Heart left ventricle (tissue), 16 donors: ENCODE measurements at regions not wholly inside any gene's neighbourhood (a gene's known extent, or its start where the extent isn't known, plus 50 kb on each side); places are given as distances from the start of the nearest gene placed in this dataset.

Source experiments
- ATAC-seq, 4 donors: fragments of 200-7000 bp; cut with Tn5 transposase; one replicate each; pipeline ENCODE4 v1.9.1; 2020 to 2022; ENCODE audit warnings: moderate library complexity in 4 of 4, mild to moderate bottlenecking in 3 of 4, moderate number of reproducible peaks in 1 of 4
- DNase-seq, 5 donors: peaks; one replicate each; pipeline ENCODE4 v3.0.0-alpha.2; 2020
- H3K27ac ChIP-seq, 12 donors: fragments of 200-600 bp; sonication (generic) in 4 of 12; one replicate each; pipeline versions ENCODE4 v1.5.0 to v1.8.0; 2016 to 2022; ENCODE audit warnings: mild to moderate bottlenecking in 2 of 12
- H3K27me3 ChIP-seq, 9 donors: fragments of 200-600 bp; sonication (generic) in 2 of 9; one replicate each; pipeline versions ENCODE4 v1.5.1 to v1.8.0; 2016 to 2022; ENCODE audit warnings: mild to moderate bottlenecking in 3 of 9
- H3K36me3 ChIP-seq, 9 donors: fragments of 200-600 bp; sonication (generic) in 2 of 9; one replicate each; pipeline versions ENCODE4 v1.5.0 to v1.8.0; 2018 to 2022; ENCODE audit warnings: mild to moderate bottlenecking in 2 of 9
- H3K4me1 ChIP-seq, 12 donors: fragments of 200-600 bp; sonication (generic) in 4 of 12; one replicate each; pipeline versions ENCODE4 v1.5.0 to v1.8.0; 2016 to 2022; ENCODE audit warnings: mild to moderate bottlenecking in 3 of 12
- H3K4me3 ChIP-seq, 12 donors: fragments of 200-600 bp; sonication (generic) in 4 of 12; one replicate each; pipeline versions ENCODE4 v1.5.0 to v1.8.0; 2017 to 2022; ENCODE audit warnings: mild to moderate bottlenecking in 9 of 12, moderate library complexity in 4 of 12
- H3K9me3 ChIP-seq, 12 donors: fragments of 200-600 bp; sonication (generic) in 4 of 12; one replicate each; pipeline versions ENCODE4 v1.5.0 to v1.8.0; 2016 to 2022; ENCODE audit warnings: mild to moderate bottlenecking in 1 of 12
- CTCF ChIP-seq, 12 donors: fragments of 200-600 bp; sonication (generic) in 4 of 12; IDR thresholded peaks; one replicate each; pipeline versions ENCODE4 v1.5.0 to v1.8.0; 2018 to 2022; ENCODE audit warnings: antibody characterized with exemption in 12 of 12, mild to moderate bottlenecking in 5 of 12
- POLR2A ChIP-seq, 2 donors: fragments of 450-650 bp; IDR thresholded peaks; one replicate each; pipeline ENCODE4 v1.6.1; 2017; ENCODE audit warnings: antibody characterized with exemption in 2 of 2, mild to moderate bottlenecking in 2 of 2, moderate library complexity in 2 of 2
- WGBS, 4 donors: extraction: QIAGEN DNeasy Blood & Tissue Kit in 2 of 4; methylation state at CpG; one replicate each; pipeline versions ENCODE4 v1.1.5 to v1.1.7; 2013 to 2018; 5-methylcytosine and 5-hydroxymethylcytosine counted together
- intact Hi-C, 10 donors: fragments of 100-400 bp; cut with DNase I; formaldehyde crosslinking; loops; one replicate each; pipeline versions ENCODE4 v1.11.1 to v1.14.2; 2022
- donor health status: ischemic (EF 13 %, LVEDD 7.1; RV severe dilation, severe dysfunction).
- donor health status: healthy with polysubstance abuse.
- donor health status: DM: no; HTN: yes; CAD: no.
- donor health status: DM: no; HTN: no; CAD: no.
- donor health status: ischemic (EF 25% LVEDD 6.9; RV normal size, moderate dysfunction).
- donor health status: ischemic (EF 25% LVEDD 5.7; RV mildly dilated, moderate dysfunction).
- donor health status: healthy.
- donor health status: DM: yes; HTN: yes; CAD: no.
- donor health status: ischemic (EF 35%, LVEDD 5.7; RV mildly dilated, moderate dysfunction).
- donor health status: nonischemic (EF 11% LVEDD 7.7; RV severe dilation, severe dysfunction).
- donor health status: DM: yes; HTN: yes; CAD: no.
- donor health status: PGD.
- donor health status: ischemic (EF 29% LVEDD 5.4; RV normal size, mild dysfunction).
- donor health status: nonischemic (EF 23%, LVEDD 6.1; RV moderate dilation, normal function).

DNA sequence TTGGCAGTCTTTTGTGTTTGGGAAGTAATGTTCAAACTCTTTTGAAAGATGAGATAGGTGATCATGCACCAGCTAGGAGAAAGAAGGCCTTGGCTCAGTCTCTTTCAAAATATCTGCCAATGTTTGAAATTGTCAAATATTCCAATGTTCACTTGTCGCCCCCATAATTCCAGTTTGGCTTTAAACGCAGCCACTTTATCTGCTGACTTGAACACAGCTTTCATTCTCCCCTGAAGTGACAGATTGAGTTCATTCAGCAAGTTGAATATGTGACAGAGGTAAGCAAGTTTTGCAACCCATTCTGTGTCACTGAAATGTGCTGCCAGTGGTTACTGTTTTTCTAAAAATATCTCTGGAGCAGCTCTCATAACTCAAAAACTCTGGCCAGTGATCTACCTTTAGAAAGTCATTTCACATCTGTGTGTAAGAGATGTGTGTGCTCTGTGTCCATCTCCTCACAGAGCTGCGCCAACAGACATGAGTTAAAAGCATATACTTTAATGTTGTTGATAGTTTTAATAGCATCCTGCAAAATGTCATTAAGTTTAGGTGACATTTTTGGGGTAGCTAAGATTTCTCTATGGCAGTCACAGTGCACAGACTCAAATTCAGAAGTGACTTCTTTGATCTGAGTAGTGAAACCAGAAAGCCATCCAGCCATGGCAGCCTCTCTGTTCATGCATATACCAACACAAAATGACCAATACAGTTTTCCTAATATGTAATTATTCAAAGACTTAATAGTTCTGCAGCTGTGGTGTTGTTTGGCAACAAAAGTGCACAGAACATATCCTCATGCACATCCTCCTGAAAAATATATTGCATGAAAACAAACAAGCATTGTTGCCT is 614.3 kb upstream of the MIS18BP1 start:
- ATAC-seq (no peak), DNase-seq (no peak)
- no peaks in the 10 kb centered on the region for H3K27me3 ChIP-seq
- H3K27ac ChIP-seq = no peak overlapping the region
- TF ChIP-seq POLR2A (IDR thresholded peaks at IDR 0.05) (no peak), CTCF (IDR thresholded peaks at IDR 0.05) (no peak)
- no peaks in the 10 kb centered on the region for H3K36me3 ChIP-seq
- H3K4me1 ChIP-seq = no peaks in the 10 kb centered on the region
- intact Hi-C loops = no loop called here
- peaks cover 0 to 7% (median 0%) of the 10 kb centered on the region in 12 donors for H3K9me3 ChIP-seq
- H3K4me3 ChIP-seq = no peak overlapping the region
- 54 to 79% (median 76%) methylated on average over 3 of the region's 3 CpGs for WGBS, 4 donors

DNA sequence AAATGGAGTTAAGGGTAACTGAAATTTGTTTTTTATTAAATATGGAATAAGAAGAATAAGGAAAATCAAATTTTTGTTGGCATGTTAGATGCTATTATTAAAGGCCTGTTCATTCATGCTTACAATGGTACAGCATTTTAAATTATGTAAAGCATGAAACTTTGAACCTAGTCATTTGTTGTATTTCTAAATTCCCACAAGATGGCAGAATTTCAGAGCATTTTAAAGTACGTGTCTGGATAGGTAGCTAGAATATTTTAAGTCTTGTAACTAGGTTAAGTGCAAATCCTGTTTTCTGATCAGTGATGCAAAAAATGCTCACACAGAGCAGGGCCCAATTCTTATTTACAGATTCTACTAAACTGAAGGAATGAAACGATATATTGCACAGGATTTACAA is 585.6 kb upstream of the MIS18BP1 start:
- no peaks in the 10 kb centered on the region for H3K4me1 ChIP-seq
- TF ChIP-seq POLR2A (IDR thresholded peaks at IDR 0.05) (no peak), CTCF (IDR thresholded peaks at IDR 0.05) (no peak)
- H3K9me3 ChIP-seq = peaks cover 0 to 2% (median 0%) of the 10 kb centered on the region in 12 donors
- no peak overlapping the region for H3K27ac ChIP-seq
- intact Hi-C loops = no loop called here
- ATAC-seq (no peak), DNase-seq (no peak)
- H3K27me3 ChIP-seq = no peaks in the 10 kb centered on the region
- WGBS, 4 donors = 52 to 64% (median 57%) methylated on average over 2 of the region's 2 CpGs
- no peaks in the 10 kb centered on the region for H3K36me3 ChIP-seq
- H3K4me3 ChIP-seq = no peak overlapping the region

DNA sequence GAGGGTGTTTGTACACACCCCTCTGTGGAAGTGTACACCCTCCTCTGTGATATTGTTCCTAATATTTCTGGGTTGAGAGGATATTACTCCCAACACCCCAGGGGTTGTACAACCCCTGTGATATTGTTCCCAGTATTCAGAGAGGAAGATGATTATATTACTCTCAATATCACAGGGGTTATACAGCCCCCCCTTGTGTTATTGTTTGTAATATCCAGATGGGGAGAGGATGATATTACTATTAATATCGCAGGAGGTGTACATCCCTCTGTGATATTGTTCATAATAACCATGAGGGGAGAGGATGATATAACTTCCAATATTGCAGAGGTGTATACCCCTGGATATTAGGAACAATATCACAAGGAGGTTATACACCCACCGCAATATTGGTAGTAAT is 566.1 kb upstream of the MIS18BP1 start:
- Histone ChIP-seq H3K27me3 (no peaks in the 10 kb centered on the region), H3K36me3 (no peaks in the 10 kb centered on the region), H3K27ac (no peak overlapping the region), H3K9me3 (peaks cover 0 to 16% (median 0%) of the 10 kb centered on the region in 12 donors), H3K4me1 (no peaks in the 10 kb centered on the region), H3K4me3 (no peak overlapping the region)
- ATAC-seq (no peak), DNase-seq (no peak)
- WGBS, 4 donors = 89 to 100% (median 94%) methylated on average over 2 of the region's 2 CpGs
- intact Hi-C loops = no loop called here
- TF ChIP-seq CTCF (IDR thresholded peaks at IDR 0.05) = no peak
- TF ChIP-seq POLR2A (IDR thresholded peaks at IDR 0.05) = no peak

- Histone ChIP-seq H3K4me1 (no peaks in the 10 kb centered on the region), H3K27me3 (no peaks in the 10 kb centered on the region), H3K4me3 (no peak overlapping the region), H3K36me3 (no peaks in the 10 kb centered on the region), H3K27ac (no peak overlapping the region), H3K9me3 (peaks cover 0 to 6% (median 0%) of the 10 kb centered on the region in 12 donors)
- ATAC-seq (no peak), DNase-seq (no peak)
- no peak for TF ChIP-seq CTCF (IDR thresholded peaks at IDR 0.05)
- TF ChIP-seq POLR2A (IDR thresholded peaks at IDR 0.05) = no peak
- WGBS, 4 donors = 73 to 91% (median 80%) methylated on average over 2 of the region's 2 CpGs
- intact Hi-C loops = no loop called here
Observed at GRCh38 chr14:45811155-45811554, 558.2 kb upstream of the MIS18BP1 start.
